OCI-LY7 (cell line): ENCODE measurements at regions not wholly inside any gene's neighbourhood (a gene's known extent, or its start where the extent isn't known, plus 50 kb on each side); places are given as distances from the start of the nearest gene placed in this dataset.

ENCODE experiments used
- CTCF ChIP-seq: fragments of 200-600 bp; sonication (generic); conservative IDR thresholded peaks from 2 replicates; pipeline ENCODE4 v1.5.1; 2014; ENCODE audit warnings: mild to moderate bottlenecking, antibody characterized with exemption, low read length, moderate library complexity, mixed read lengths
- EZH2phosphoT487 ChIP-seq: fragments of 200-600 bp; sonication (generic); IDR thresholded peaks from 2 replicates; pipeline ENCODE4 v1.6.1; 2018; ENCODE audit warnings: low read depth, borderline replicate concordance, mild to moderate bottlenecking, mixed run types, antibody characterized with exemption, low read length, moderate library complexity, mixed read lengths

DNA sequence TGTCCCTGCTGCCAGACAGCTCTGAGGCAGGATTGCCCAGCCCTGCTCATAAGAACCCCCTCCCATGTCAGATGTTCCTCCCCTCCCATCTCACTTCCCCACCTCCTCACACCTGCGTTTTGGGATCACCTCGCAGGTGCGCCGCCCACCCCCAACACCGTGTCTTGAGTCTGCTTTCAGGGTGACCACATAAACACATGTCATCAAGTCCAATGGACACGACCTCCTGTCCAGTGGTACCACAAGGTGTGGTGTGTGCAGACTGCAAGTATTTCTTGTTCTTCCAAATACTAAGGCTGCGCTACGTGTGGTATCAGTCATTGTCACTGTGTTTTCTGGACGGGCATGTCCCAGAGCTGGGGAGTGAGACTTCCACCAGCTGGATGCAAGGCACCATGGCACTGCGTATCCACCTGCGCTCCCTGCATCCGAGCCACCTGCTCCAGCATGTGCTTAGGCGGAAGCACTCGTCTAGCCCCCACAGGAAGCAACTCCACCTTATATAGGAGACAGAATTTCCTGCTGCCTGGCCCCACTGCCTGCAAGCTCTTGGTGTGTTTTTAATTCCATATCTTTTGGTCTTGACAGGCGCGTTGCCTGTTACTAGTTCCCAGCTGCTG, 119.7 kb upstream of the NXT1 start:
- TF ChIP-seq EZH2phosphoT487 (no peak), CTCF (no peak)
